ENCODE measurements at regions not wholly inside any gene's neighbourhood (a gene's known extent, or its start where the extent isn't known, plus 50 kb on each side); places are given as distances from the start of the nearest gene placed in this dataset.

DNA sequence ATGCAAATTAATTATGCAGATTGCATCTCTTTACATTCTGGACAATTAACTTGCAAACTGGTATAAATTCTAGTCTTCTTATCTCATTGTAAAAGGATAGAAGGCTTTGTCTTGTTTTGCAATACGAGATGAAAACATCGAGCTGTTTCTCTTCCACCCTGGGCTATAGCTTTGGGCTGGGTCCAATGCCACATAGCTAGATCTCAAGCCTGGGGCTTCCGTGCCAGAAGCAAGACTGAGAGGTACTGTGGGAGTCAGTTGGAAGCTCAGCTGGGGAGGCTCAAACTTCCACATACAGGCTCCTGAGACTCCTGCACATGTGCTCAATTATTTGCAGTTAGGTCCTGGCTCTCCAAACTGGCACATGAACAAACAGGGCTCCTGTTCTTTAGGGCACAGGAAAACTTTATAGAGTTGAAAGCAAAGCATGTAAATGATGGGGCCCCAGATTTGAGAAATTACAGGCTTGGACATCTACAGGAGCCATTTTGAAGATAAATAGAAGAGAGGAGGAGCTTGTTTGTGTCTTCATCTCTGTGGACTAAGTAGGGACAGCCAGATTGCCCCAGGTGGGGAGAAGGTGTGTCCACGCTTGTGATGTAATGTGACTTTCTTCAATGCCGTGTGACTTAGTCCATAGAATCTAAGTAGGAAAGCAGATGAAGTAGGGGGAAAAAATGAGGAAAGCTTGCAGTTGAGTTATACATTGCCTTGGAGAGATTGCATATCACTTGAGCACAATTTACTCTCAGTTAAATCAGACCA is 65.9 kb upstream of the SIPA1L2 start:
- peaks cover 0 to 5% (median 0%) of the 10 kb centered on the region in 5 donors for H3K27me3 ChIP-seq (ENCODE audit: control insufficient read depth in 5 of 5, insufficient read depth in 4 of 5, low read length in 5 of 5)
- no peak overlapping the region for H3K27ac ChIP-seq (ENCODE audit: low read depth, low read length)
- no peak overlapping the region for H3K4me3 ChIP-seq (ENCODE audit: low read depth in 1 of 5, low read length in 5 of 5)
- H3K4me1 ChIP-seq (ENCODE audit: control insufficient read depth in 5 of 5, insufficient read depth in 5 of 5, low read length in 5 of 5), result peaks cover 0 to 3% (median 0%) of the 10 kb centered on the region in 5 donors
- peaks cover 0 to 2% (median 0%) of the 10 kb centered on the region in 5 donors for H3K9me3 ChIP-seq (ENCODE audit: control insufficient read depth in 5 of 5, low read length in 5 of 5)
- no peak overlapping the region for H3K9ac ChIP-seq (ENCODE audit: low read length in 5 of 5)
- H3K36me3 ChIP-seq (ENCODE audit: control insufficient read depth in 5 of 5, insufficient read depth in 5 of 5, low read length in 5 of 5), result no peaks in the 10 kb centered on the region

DNA sequence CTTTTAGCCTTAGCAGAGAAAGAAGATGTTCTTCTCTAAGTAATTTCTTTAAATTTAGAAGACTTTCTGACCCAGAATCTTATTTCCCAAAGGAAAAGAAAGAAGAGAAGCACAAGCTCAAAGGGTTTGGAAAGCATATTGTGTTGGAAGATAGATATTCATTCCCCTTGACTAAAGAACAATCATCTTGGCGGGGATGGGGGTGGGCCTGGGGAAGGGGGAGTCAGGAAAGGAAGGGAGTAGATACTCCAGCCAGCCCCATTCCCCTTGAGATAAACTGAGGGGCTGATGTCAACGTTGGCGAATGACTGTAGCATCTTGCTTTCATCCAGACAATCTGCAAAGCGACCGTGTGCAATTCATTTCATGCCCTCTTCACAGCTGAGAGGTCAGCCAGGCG is 66.5 kb upstream of the SIPA1L2 start:
- no peak overlapping the region for H3K9ac ChIP-seq (ENCODE audit: low read length in 5 of 5)
- H3K27me3 ChIP-seq (ENCODE audit: control insufficient read depth in 5 of 5, insufficient read depth in 4 of 5, low read length in 5 of 5), result peaks cover 0 to 5% (median 0%) of the 10 kb centered on the region in 5 donors
- no peak overlapping the region for H3K27ac ChIP-seq (ENCODE audit: low read depth, low read length)
- H3K4me3 ChIP-seq (ENCODE audit: low read depth in 1 of 5, low read length in 5 of 5), result no peak overlapping the region
- no peaks in the 10 kb centered on the region for H3K36me3 ChIP-seq (ENCODE audit: control insufficient read depth in 5 of 5, insufficient read depth in 5 of 5, low read length in 5 of 5)
- peaks cover 0 to 3% (median 0%) of the 10 kb centered on the region in 5 donors for H3K4me1 ChIP-seq (ENCODE audit: control insufficient read depth in 5 of 5, insufficient read depth in 5 of 5, low read length in 5 of 5)
- peaks cover 0 to 2% (median 0%) of the 10 kb centered on the region in 5 donors for H3K9me3 ChIP-seq (ENCODE audit: control insufficient read depth in 5 of 5, low read length in 5 of 5)

DNA sequence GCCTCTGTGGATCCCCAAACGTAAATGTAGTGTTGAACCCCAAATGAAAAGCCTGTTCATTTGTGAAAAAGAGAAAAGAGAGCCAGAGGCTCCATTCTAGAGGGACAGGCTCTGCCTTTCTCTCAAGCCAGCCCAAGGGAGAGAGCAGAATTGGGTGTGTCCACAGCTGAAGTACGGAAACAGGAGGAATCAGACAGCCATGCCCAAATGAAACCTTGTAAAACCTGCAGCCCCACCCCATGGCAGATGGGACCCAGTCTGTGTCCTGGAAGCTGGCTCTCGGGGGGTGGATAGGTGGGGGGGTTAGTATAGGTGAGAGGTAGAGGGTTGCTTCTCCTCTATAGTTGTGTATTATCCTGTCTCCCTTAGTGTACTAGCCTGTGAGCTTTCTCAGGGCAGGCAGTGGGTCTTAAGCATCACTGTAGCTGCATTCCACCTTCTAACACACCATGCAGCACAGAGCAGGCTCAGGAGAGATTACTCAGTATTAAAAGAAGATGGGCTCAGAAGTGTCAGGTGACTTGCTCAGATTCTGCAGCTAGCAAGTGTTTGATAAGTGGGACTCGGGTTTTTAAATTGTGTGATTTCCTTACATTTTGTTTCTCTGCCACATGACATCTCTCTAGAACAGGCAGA is 67.4 kb upstream of the SIPA1L2 start:
- H3K4me1 ChIP-seq (ENCODE audit: control insufficient read depth in 5 of 5, insufficient read depth in 5 of 5, low read length in 5 of 5), result peaks cover 0 to 3% (median 0%) of the 10 kb centered on the region in 5 donors
- H3K9me3 ChIP-seq (ENCODE audit: control insufficient read depth in 5 of 5, low read length in 5 of 5), result peaks cover 0 to 2% (median 0%) of the 10 kb centered on the region in 5 donors
- H3K27ac ChIP-seq (ENCODE audit: low read depth, low read length), result no peak overlapping the region
- peaks cover 0 to 5% (median 0%) of the 10 kb centered on the region in 5 donors for H3K27me3 ChIP-seq (ENCODE audit: control insufficient read depth in 5 of 5, insufficient read depth in 4 of 5, low read length in 5 of 5)
- no peak overlapping the region for H3K9ac ChIP-seq (ENCODE audit: low read length in 5 of 5)
- H3K4me3 ChIP-seq (ENCODE audit: low read depth in 1 of 5, low read length in 5 of 5), result no peak overlapping the region
- H3K36me3 ChIP-seq (ENCODE audit: control insufficient read depth in 5 of 5, insufficient read depth in 5 of 5, low read length in 5 of 5), result no peaks in the 10 kb centered on the region

DNA sequence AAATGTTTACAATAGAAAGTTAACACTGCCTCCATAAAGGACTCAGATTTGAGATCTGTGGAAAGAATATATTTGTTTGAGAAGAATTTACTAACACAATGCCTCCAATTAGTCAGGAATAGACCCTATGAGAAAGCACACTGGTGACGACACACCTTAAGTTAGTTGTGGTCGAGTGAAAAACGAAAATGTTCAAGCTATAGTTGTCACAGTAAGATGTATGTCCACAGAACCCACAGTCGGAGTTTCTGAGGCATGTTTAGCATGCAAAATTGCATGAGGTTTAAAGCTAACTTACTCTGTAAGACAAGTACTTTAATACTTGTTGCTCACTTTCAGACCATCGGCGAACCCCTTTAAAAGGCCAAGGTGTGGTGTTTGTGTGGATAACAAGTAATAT is 69.9 kb upstream of the SIPA1L2 start:
- H3K27me3 ChIP-seq (ENCODE audit: control insufficient read depth in 5 of 5, insufficient read depth in 4 of 5, low read length in 5 of 5), result peaks cover 0 to 5% (median 0%) of the 10 kb centered on the region in 5 donors
- no peak overlapping the region for H3K4me3 ChIP-seq (ENCODE audit: low read depth in 1 of 5, low read length in 5 of 5)
- H3K27ac ChIP-seq (ENCODE audit: low read depth, low read length), result no peak overlapping the region
- H3K4me1 ChIP-seq (ENCODE audit: control insufficient read depth in 5 of 5, insufficient read depth in 5 of 5, low read length in 5 of 5), result peaks cover 3 to 10% (median 8%) of the 10 kb centered on the region in 5 donors
- no peaks in the 10 kb centered on the region for H3K36me3 ChIP-seq (ENCODE audit: control insufficient read depth in 5 of 5, insufficient read depth in 5 of 5, low read length in 5 of 5)
- no peak overlapping the region for H3K9ac ChIP-seq (ENCODE audit: low read length in 5 of 5)
- H3K9me3 ChIP-seq (ENCODE audit: control insufficient read depth in 5 of 5, low read length in 5 of 5), result peaks cover 0 to 2% (median 0%) of the 10 kb centered on the region in 5 donors

DNA sequence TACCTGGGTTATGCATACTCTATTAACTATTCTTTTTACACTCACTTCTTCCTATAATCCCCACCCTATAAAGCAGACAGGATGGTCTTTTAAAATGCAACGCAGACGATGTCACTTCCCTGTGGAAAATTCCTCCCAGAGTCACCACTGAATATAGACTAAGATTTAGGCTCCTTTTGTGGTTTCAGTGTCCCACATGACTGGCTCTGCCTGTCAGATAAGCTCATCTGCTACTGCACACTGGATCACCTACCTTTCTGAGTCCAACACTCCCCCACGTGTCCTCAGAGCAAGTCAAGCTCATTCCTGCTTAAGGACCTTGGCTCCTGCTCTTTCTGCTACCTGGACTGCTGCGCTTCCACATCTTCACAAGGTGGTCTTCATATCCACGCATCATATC is 73.0 kb upstream of the SIPA1L2 start:
- H3K9ac ChIP-seq (ENCODE audit: low read length in 5 of 5), result no peak overlapping the region
- peaks cover 0 to 2% (median 0%) of the 10 kb centered on the region in 5 donors for H3K9me3 ChIP-seq (ENCODE audit: control insufficient read depth in 5 of 5, low read length in 5 of 5)
- H3K27me3 ChIP-seq (ENCODE audit: control insufficient read depth in 5 of 5, insufficient read depth in 4 of 5, low read length in 5 of 5), result no peaks in the 10 kb centered on the region
- no peak overlapping the region for H3K4me3 ChIP-seq (ENCODE audit: low read depth in 1 of 5, low read length in 5 of 5)
- H3K36me3 ChIP-seq (ENCODE audit: control insufficient read depth in 5 of 5, insufficient read depth in 5 of 5, low read length in 5 of 5), result no peaks in the 10 kb centered on the region
- no peak overlapping the region for H3K27ac ChIP-seq (ENCODE audit: low read depth, low read length)
- H3K4me1 ChIP-seq (ENCODE audit: control insufficient read depth in 5 of 5, insufficient read depth in 5 of 5, low read length in 5 of 5), result peaks cover 3 to 26% (median 22%) of the 10 kb centered on the region in 5 donors

DNA sequence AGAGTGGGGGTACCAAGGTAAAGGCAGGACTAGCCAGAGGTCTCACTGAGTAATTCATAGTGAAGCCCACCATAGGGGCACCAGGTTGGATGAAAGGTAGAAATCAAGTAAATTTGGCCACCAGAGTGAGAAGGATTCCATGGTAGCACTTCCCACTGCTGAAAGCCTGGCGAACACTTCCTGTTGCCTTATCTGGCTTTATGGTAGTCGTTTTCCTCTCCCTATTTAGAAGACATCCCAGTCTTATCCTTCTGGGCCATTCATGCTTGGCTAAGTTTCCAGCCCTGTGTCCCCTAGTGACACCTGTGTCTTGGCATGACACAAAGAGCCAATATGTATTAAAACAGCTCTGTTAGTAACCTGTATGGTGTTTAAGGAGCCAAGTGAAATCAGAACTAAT is 74.3 kb upstream of the SIPA1L2 start:
- H3K27ac ChIP-seq (ENCODE audit: low read depth, low read length), result peak overlapping the region; percentile 7
- H3K36me3 ChIP-seq (ENCODE audit: control insufficient read depth in 5 of 5, insufficient read depth in 5 of 5, low read length in 5 of 5), result no peaks in the 10 kb centered on the region
- H3K9me3 ChIP-seq (ENCODE audit: control insufficient read depth in 5 of 5, low read length in 5 of 5), result peaks cover 0 to 2% (median 0%) of the 10 kb centered on the region in 5 donors
- H3K9ac ChIP-seq (ENCODE audit: low read length in 5 of 5), result no peak overlapping the region
- no peaks in the 10 kb centered on the region for H3K27me3 ChIP-seq (ENCODE audit: control insufficient read depth in 5 of 5, insufficient read depth in 4 of 5, low read length in 5 of 5)
- H3K4me1 ChIP-seq (ENCODE audit: control insufficient read depth in 5 of 5, insufficient read depth in 5 of 5, low read length in 5 of 5), result peaks cover 3 to 26% (median 22%) of the 10 kb centered on the region in 5 donors
- H3K4me3 ChIP-seq (ENCODE audit: low read depth in 1 of 5, low read length in 5 of 5), result no peak overlapping the region

DNA sequence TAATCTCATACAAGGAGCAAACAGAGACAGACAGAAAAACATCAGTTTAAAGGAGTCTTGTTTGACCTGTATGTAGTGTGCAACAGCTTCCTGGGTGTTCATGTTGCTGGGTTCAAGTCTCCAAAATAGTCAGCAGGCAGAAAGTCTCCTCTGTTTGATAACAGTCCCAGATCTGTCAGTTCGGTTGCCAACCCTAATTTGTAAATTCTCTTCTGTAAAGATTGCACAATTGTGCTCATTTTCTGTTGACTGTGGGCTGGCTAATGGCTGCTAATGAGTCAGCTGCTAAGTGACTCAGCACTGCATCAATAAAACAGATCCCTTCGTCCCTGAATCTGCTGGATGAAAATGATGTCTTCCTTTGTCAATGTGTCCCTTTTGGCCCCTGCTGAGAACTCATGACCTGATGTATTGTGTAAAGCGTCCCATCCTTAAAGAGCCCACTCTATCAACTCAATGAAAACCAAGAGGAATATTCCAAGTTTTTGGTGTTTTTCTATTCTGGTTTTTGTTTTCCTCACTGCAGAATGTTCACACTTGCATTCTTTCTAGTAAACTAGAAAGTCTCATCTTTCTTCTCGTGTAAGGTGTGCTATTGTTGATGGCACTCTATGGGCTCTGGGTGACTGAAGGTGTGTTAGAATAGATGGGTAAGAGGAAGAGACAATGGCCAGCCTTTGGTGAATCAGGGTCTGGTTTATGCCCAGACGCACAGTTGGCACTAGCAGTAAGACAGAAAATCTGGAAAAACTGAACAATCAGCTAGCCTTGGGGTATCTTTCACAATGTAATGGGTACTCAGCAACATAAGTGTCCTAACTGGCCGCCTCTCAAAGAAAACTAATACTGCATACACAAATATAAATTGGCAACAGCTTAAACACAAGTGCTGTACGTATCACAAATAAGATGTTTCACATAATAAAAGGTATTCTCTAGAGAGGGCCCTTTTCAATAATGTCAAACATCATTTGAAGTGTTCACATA is 75.1 kb upstream of the SIPA1L2 start:
- no peak overlapping the region for H3K4me3 ChIP-seq (ENCODE audit: low read depth in 1 of 5, low read length in 5 of 5)
- H3K27ac ChIP-seq (ENCODE audit: low read depth, low read length), result peak overlapping the region; percentile 7
- no peak overlapping the region for H3K9ac ChIP-seq (ENCODE audit: low read length in 5 of 5)
- no peaks in the 10 kb centered on the region for H3K36me3 ChIP-seq (ENCODE audit: control insufficient read depth in 5 of 5, insufficient read depth in 5 of 5, low read length in 5 of 5)
- no peaks in the 10 kb centered on the region for H3K27me3 ChIP-seq (ENCODE audit: control insufficient read depth in 5 of 5, insufficient read depth in 4 of 5, low read length in 5 of 5)
- peaks cover 3 to 26% (median 22%) of the 10 kb centered on the region in 5 donors for H3K4me1 ChIP-seq (ENCODE audit: control insufficient read depth in 5 of 5, insufficient read depth in 5 of 5, low read length in 5 of 5)
- no peaks in the 10 kb centered on the region for H3K9me3 ChIP-seq (ENCODE audit: control insufficient read depth in 5 of 5, low read length in 5 of 5)

DNA sequence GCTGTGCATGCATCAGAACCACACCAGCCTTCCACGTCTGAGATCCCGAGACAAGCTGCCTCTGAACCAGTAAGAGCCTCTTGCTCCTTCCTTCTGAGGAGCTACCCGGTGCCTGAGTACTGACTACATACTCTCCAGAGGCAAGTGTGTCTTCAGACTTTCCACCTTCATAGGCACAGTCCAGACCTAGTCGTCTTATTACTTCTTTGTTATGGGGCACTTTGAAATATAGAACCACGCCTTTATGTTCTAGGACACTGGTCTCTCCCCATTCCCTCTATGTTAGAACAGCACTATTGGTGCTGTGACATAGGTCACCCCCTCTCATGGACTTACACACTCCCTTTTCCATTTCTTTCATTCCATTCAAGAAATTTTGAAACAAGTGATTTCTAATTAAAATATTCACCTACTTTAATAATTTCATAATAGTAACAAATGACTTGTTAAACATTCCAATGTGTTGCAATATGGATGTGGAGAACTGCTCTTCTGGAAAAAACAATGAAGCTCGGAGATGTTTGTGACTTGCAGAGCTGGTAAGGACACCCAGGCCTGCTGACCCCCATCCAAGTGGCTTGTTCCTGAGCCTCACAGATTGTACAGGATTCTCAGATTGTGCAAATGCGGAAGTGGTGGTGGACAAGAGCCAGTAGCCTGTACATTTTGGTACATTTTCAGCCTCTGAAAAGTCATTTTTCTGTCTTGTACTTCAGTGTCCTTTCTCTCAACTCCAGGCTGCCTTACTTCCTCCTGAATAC is 76.1 kb upstream of the SIPA1L2 start:
- H3K27ac ChIP-seq (ENCODE audit: low read depth, low read length), result no peak overlapping the region
- peaks cover 3 to 26% (median 22%) of the 10 kb centered on the region in 5 donors for H3K4me1 ChIP-seq (ENCODE audit: control insufficient read depth in 5 of 5, insufficient read depth in 5 of 5, low read length in 5 of 5)
- H3K9me3 ChIP-seq (ENCODE audit: control insufficient read depth in 5 of 5, low read length in 5 of 5), result no peaks in the 10 kb centered on the region
- H3K36me3 ChIP-seq (ENCODE audit: control insufficient read depth in 5 of 5, insufficient read depth in 5 of 5, low read length in 5 of 5), result no peaks in the 10 kb centered on the region
- no peaks in the 10 kb centered on the region for H3K27me3 ChIP-seq (ENCODE audit: control insufficient read depth in 5 of 5, insufficient read depth in 4 of 5, low read length in 5 of 5)
- H3K4me3 ChIP-seq (ENCODE audit: low read depth in 1 of 5, low read length in 5 of 5), result no peak overlapping the region
- no peak overlapping the region for H3K9ac ChIP-seq (ENCODE audit: low read length in 5 of 5)

DNA sequence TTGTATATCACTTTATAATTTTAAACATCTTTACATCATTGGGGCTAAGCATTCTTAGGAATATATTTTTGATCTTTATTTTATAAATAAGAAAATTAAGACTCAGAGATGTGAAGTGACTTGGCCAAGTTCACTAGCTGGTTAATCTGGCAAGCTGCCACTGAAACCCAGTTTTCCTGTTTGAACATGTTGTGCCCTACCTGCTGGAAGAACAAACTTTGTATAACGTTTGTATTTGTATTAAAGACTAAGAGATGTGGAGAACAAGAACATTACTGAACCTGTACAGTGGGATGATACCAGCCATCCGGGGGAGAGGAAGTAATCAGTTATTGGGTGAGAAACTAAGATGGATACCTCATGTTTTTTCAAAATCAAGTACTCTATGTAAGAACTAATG is 77.2 kb upstream of the SIPA1L2 start:
- Histone ChIP-seq H3K9ac (ENCODE audit: low read length in 5 of 5) (no peak overlapping the region), H3K36me3 (ENCODE audit: control insufficient read depth in 5 of 5, insufficient read depth in 5 of 5, low read length in 5 of 5) (no peaks in the 10 kb centered on the region), H3K27ac (ENCODE audit: low read depth, low read length) (no peak overlapping the region), H3K27me3 (ENCODE audit: control insufficient read depth in 5 of 5, insufficient read depth in 4 of 5, low read length in 5 of 5) (no peaks in the 10 kb centered on the region), H3K4me3 (ENCODE audit: low read depth in 1 of 5, low read length in 5 of 5) (no peak overlapping the region), H3K9me3 (ENCODE audit: control insufficient read depth in 5 of 5, low read length in 5 of 5) (no peaks in the 10 kb centered on the region), H3K4me1 (ENCODE audit: control insufficient read depth in 5 of 5, insufficient read depth in 5 of 5, low read length in 5 of 5) (peaks cover 3 to 26% (median 22%) of the 10 kb centered on the region in 5 donors)

Data from subcutaneous abdominal adipose tissue (tissue), 5 donors.